Testis (tissue), 2 donors: ENCODE measurements at regions not wholly inside any gene's neighbourhood (a gene's known extent, or its start where the extent isn't known, plus 50 kb on each side); places are given as distances from the start of the nearest gene placed in this dataset.

Source experiments
- CTCF ChIP-seq, 3 experiments: fragments of 450-650 bp in 2 of 3; fragments of 200-600 bp in 1 of 3; sonication (generic) in 1 of 3; IDR thresholded peaks; one replicate each; pipeline ENCODE4 v1.5.1; 2016 to 2019; ENCODE audit warnings: antibody characterized with exemption in 3 of 3, mild to moderate bottlenecking in 2 of 3, moderate library complexity in 1 of 3
- POLR2A ChIP-seq: fragments of 450-650 bp; IDR thresholded peaks from one replicate; pipeline ENCODE4 v1.6.1; 2017; ENCODE audit warnings: antibody characterized with exemption, mild to moderate bottlenecking, moderate library complexity

- TF ChIP-seq CTCF (IDR thresholded peaks at IDR 0.05): no peak
- no peak for TF ChIP-seq POLR2A
These were observed 459.0 kb upstream of the STEAP1 start for GRCh38 chr7:89695241-89695640.
